ENCODE measurements at regions not wholly inside any gene's neighbourhood (a gene's known extent, or its start where the extent isn't known, plus 50 kb on each side); places are given as distances from the start of the nearest gene placed in this dataset.

- TF ChIP-seq CTCF (IDR thresholded peaks at IDR 0.05; ENCODE audit: control extremely low read depth, extremely low read depth, low read depth, missing control alignments) = no peak
- ChIA-PET POLR2A (no interaction called here), CTCF (no interaction called here)
- DNase-seq (ENCODE audit: extremely low spot score) = no peak
Observed at GRCh38 chr9:80595192-80595591, 1023.4 kb downstream of the TLE4 start.

GRCh38 chr9:80592413-80592812, 1020.6 kb downstream of the TLE4 start:
- no peak for TF ChIP-seq CTCF (IDR thresholded peaks at IDR 0.05; ENCODE audit: control extremely low read depth, extremely low read depth, low read depth, missing control alignments)
- ChIA-PET CTCF (interaction anchor here (0.8 to 1.3 kb wide), 2 partner anchors 9 to 10 kb away, joined by 3 to 4 read pairs; no protein-coding TSS in a partner anchor), POLR2A (no interaction called here)
- DNase-seq (ENCODE audit: extremely low spot score) = no peak

- POLR2A ChIA-PET = no interaction called here
- CTCF ChIA-PET = no interaction called here
- TF ChIP-seq CTCF (IDR thresholded peaks at IDR 0.05; ENCODE audit: control extremely low read depth, extremely low read depth, low read depth, missing control alignments) = no peak
- no peak for DNase-seq (ENCODE audit: extremely low spot score)
Observed at GRCh38 chr9:80586786-80587330, 1015.1 kb downstream of the TLE4 start.

- ChIA-PET CTCF (interaction anchor here (1.1 kb wide), 1 partner anchor 139 kb away, joined by 3 read pairs; no protein-coding TSS in a partner anchor), POLR2A (no interaction called here)
- no peak for DNase-seq (ENCODE audit: extremely low spot score)
- TF ChIP-seq CTCF (IDR thresholded peaks at IDR 0.05; ENCODE audit: control extremely low read depth, extremely low read depth, low read depth, missing control alignments) = no peak
Observed at GRCh38 chr9:80571953-80572352, 1000.2 kb downstream of the TLE4 start.

DNA sequence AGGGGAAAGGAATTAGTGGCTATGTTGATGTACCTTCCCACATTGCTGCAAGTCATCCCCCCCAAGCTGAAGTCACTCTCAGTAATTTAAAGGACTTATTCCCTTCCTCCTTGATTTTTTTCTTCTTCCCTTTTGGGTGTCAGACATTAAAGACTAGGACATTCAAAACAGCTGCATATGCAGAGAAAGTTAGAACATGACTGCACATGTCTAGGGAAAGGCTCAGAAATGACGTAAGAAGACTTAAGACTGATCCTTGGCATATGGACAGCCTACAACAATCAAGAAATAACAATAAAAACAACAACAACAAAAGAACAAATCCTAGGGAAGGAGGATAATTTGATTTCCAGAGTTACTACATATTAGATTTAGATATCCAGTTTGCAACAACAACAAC, 997.5 kb downstream of the TLE4 start:
- ChIA-PET CTCF (no interaction called here), POLR2A (no interaction called here)
- no peak for DNase-seq (ENCODE audit: extremely low spot score)
- no peak for TF ChIP-seq CTCF (IDR thresholded peaks at IDR 0.05; ENCODE audit: control extremely low read depth, extremely low read depth, low read depth, missing control alignments)

DNA sequence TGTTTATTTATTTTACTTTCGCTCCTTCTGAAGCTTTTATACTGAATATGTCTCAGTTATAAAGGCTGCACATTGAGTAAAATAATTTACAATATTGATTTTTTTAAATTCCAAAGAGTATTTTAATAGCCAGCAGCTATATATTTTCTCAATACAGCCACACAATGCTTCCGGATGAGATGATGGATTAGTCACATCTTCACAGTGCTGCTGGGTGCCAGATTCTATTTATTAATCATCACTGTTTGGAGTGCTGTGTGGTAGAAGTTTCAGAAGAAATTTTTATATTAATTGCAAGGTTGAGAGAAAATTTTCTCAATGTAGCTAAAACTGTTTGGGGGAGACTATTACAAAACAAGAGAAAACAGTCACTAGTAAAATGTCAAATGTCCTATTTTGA, 989.8 kb downstream of the TLE4 start:
- CTCF ChIA-PET = no interaction called here
- POLR2A ChIA-PET = interaction anchor here (0.6 kb wide), 1 partner anchor 18 kb away, joined by 6 read pairs; no protein-coding TSS in a partner anchor
- DNase-seq (ENCODE audit: extremely low spot score) = no peak
- TF ChIP-seq CTCF (IDR thresholded peaks at IDR 0.05; ENCODE audit: control extremely low read depth, extremely low read depth, low read depth, missing control alignments) = no peak

GRCh38 chr9:80560976-80561375, 989.2 kb downstream of the TLE4 start:
- no peak for DNase-seq (ENCODE audit: extremely low spot score)
- CTCF ChIA-PET = no interaction called here
- no peak for TF ChIP-seq CTCF (IDR thresholded peaks at IDR 0.05; ENCODE audit: control extremely low read depth, extremely low read depth, low read depth, missing control alignments)
- POLR2A ChIA-PET = no interaction called here

Measured in GM10248 (cell line).